Activated T-cell treated with anti-CD3 and anti-CD28 coated beads, Interleukin-2, amount 50 U/mL, for 24 hours (primary cell): ENCODE measurements at regions not wholly inside any gene's neighbourhood (a gene's known extent, or its start where the extent isn't known, plus 50 kb on each side); places are given as distances from the start of the nearest gene placed in this dataset.

Source experiments
- DNase-seq: peaks from one replicate; pipeline ENCODE4 v3.0.0-alpha.2; 2020
- H3K27ac Mint-ChIP-seq: 2 replicates; pipeline ENCODE4 v1.8.0; 2020; ENCODE audit warnings: mild to moderate bottlenecking, mixed read lengths
- H3K27me3 Mint-ChIP-seq: 2 replicates; pipeline ENCODE4 v1.8.0; 2020; ENCODE audit warnings: mixed read lengths
- H3K36me3 Mint-ChIP-seq: 2 replicates; pipeline ENCODE4 v1.8.0; 2020; ENCODE audit warnings: low read depth, mixed read lengths
- H3K4me1 Mint-ChIP-seq: 2 replicates; pipeline ENCODE4 v1.8.0; 2020; ENCODE audit warnings: low read depth, mixed read lengths
- H3K4me3 Mint-ChIP-seq: 2 replicates; pipeline ENCODE4 v1.8.0; 2020; ENCODE audit warnings: mild to moderate bottlenecking, moderate library complexity, mixed read lengths
- H3K9me3 Mint-ChIP-seq: 2 replicates; pipeline ENCODE4 v1.8.0; 2020; ENCODE audit warnings: mixed read lengths

GRCh38 chr9:107883496-107884124, 394.0 kb upstream of the KLF4 start:
- no peaks in the 10 kb centered on the region for H3K4me1 Mint-ChIP-seq
- no peaks in the 10 kb centered on the region for H3K27me3 Mint-ChIP-seq
- H3K27ac Mint-ChIP-seq: no peak overlapping the region
- no peaks in the 10 kb centered on the region for H3K36me3 Mint-ChIP-seq
- no peak overlapping the region for H3K4me3 Mint-ChIP-seq
- H3K9me3 Mint-ChIP-seq: peaks cover 2% of the 10 kb centered on the region
- DNase-seq: no peak

DNA sequence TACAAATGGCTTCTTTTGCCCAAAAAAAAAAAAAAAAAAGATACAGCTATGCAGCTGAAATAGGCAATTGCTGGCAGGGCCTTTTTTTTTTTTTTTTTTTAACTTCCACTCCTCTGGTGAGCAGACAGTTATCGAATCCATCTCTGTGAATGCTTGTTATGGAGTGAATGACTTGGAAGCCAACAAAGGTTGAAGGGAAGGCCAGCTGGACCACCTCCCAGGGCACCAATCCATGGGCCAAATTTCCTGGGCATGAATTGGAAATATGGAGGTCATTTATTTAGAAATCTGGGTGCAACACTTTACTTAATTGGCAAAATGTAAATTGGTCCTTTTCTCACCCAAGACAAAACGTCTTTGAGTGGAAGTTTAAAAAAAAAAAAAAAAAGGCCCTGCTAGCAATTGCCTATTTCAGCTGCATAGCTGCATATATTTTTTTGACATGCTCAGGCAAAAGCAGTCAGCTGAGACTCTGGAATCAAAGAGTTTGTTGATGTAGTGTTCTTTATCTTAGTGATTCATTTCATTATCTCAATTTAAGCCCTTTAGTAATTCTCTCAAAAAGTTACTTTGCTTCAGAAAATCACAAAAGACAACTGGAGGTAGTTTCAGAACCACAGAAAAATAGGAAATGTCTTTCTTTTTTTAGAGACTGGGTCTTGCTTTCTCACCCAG, 392.2 kb upstream of the KLF4 start:
- Mint-ChIP-seq H3K27ac (no peak overlapping the region), H3K9me3 (peaks cover 2% of the 10 kb centered on the region), H3K27me3 (no peaks in the 10 kb centered on the region), H3K36me3 (no peaks in the 10 kb centered on the region), H3K4me1 (no peaks in the 10 kb centered on the region), H3K4me3 (no peak overlapping the region)
- no peak for DNase-seq

GRCh38 chr9:107878462-107878861, 388.9 kb upstream of the KLF4 start:
- no peak for DNase-seq
- Mint-ChIP-seq H3K4me1 (no peaks in the 10 kb centered on the region), H3K27me3 (no peaks in the 10 kb centered on the region), H3K9me3 (peaks cover 2% of the 10 kb centered on the region), H3K4me3 (no peak overlapping the region), H3K27ac (no peak overlapping the region), H3K36me3 (no peaks in the 10 kb centered on the region)

- Mint-ChIP-seq H3K9me3 (peaks cover 2% of the 10 kb centered on the region), H3K36me3 (no peaks in the 10 kb centered on the region), H3K27me3 (no peaks in the 10 kb centered on the region), H3K4me1 (no peaks in the 10 kb centered on the region), H3K27ac (no peak overlapping the region), H3K4me3 (no peak overlapping the region)
- no peak for DNase-seq
Measured at GRCh38 chr9:107875571-107875980, 386.0 kb upstream of the KLF4 start.

DNA sequence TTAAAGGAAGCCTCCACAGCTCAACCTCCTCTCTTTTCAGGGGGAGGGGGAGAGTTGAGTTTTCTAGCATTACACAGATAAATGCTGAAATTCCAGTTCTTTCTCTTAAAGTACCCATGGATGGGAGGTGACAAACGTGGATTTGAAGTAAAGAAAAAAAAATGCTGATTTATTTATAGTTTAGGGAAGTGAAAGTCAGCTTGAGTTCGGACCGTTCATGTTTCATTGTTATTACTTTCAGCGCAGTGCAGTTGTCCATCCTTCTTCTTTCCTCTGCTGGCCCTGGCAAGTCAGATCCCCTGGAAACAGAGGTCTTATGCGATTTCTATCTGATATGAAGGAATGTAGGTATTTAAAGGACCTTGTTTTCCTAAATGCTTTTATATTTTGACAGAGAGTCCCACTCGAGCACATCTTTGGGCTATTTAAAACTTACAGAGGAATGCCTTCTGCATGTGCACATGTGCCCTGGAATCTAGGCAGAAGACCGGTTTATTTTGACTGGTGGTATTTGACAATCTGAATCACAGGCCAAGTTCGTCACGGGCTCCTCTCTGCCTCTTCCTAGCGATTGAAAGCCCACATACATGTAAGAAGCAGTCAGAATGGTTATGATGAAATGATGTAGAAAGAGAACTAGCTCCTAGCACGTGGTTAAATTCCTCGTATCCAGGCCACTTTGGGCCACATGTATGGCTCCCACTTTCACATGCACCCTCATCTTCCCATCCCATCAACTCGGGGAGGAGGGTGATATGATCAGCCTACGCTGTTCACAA, 385.2 kb upstream of the KLF4 start:
- H3K4me3 Mint-ChIP-seq: no peak overlapping the region
- no peak overlapping the region for H3K27ac Mint-ChIP-seq

DNA sequence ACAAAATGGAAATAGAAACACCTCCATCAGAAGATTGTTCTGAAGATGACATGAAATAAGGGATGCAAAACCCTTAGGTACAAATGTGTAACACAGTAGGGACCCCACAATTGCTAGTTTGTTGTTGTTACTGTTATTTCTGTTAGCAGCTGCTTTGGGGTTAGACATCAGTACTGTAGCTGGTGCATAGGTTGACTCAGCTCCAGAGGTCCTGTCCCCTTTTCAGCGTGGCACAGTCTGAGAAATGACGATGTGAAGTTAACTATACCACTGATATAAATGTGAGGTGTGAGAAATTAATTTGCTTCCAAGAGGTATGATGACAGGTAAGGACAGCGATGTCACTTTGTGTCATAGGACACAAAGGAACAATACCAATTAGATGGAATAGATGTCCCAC, 384.6 kb upstream of the KLF4 start:
- Mint-ChIP-seq H3K4me3 (no peak overlapping the region), H3K9me3 (peaks cover under 1% of the 10 kb centered on the region), H3K4me1 (no peaks in the 10 kb centered on the region), H3K27me3 (no peaks in the 10 kb centered on the region), H3K36me3 (no peaks in the 10 kb centered on the region), H3K27ac (no peak overlapping the region)
- no peak for DNase-seq

More for the DNA sequence above, 385.2 kb upstream of the KLF4 start:
- Mint-ChIP-seq H3K36me3 (no peaks in the 10 kb centered on the region), H3K4me1 (no peaks in the 10 kb centered on the region), H3K9me3 (peaks cover 2% of the 10 kb centered on the region), H3K27me3 (no peaks in the 10 kb centered on the region)
- no peak for DNase-seq

- Mint-ChIP-seq H3K4me1 (no peaks in the 10 kb centered on the region), H3K9me3 (no peaks in the 10 kb centered on the region), H3K27ac (no peak overlapping the region), H3K36me3 (no peaks in the 10 kb centered on the region), H3K4me3 (no peak overlapping the region), H3K27me3 (no peaks in the 10 kb centered on the region)
- DNase-seq: no peak
Measured at GRCh38 chr9:107872457-107873192, 383.1 kb upstream of the KLF4 start.

GRCh38 chr9:107870927-107871680, 381.5 kb upstream of the KLF4 start:
- H3K27ac Mint-ChIP-seq: no peak overlapping the region
- H3K4me1 Mint-ChIP-seq: no peaks in the 10 kb centered on the region
- no peaks in the 10 kb centered on the region for H3K27me3 Mint-ChIP-seq
- H3K4me3 Mint-ChIP-seq: no peak overlapping the region
- H3K9me3 Mint-ChIP-seq: no peaks in the 10 kb centered on the region
- DNase-seq: no peak
- no peaks in the 10 kb centered on the region for H3K36me3 Mint-ChIP-seq

GRCh38 chr9:107870221-107870620, 380.7 kb upstream of the KLF4 start:
- Mint-ChIP-seq H3K4me3 (no peak overlapping the region), H3K9me3 (no peaks in the 10 kb centered on the region), H3K36me3 (no peaks in the 10 kb centered on the region), H3K27me3 (no peaks in the 10 kb centered on the region), H3K4me1 (no peaks in the 10 kb centered on the region), H3K27ac (no peak overlapping the region)
- no peak for DNase-seq

GRCh38 chr9:107869111-107869510, 379.5 kb upstream of the KLF4 start:
- no peak for DNase-seq
- H3K27ac Mint-ChIP-seq: no peak overlapping the region
- no peak overlapping the region for H3K4me3 Mint-ChIP-seq
- no peaks in the 10 kb centered on the region for H3K36me3 Mint-ChIP-seq
- no peaks in the 10 kb centered on the region for H3K9me3 Mint-ChIP-seq
- no peaks in the 10 kb centered on the region for H3K27me3 Mint-ChIP-seq
- no peaks in the 10 kb centered on the region for H3K4me1 Mint-ChIP-seq

- no peak overlapping the region for H3K27ac Mint-ChIP-seq
- no peaks in the 10 kb centered on the region for H3K9me3 Mint-ChIP-seq
- DNase-seq: no peak
- no peaks in the 10 kb centered on the region for H3K36me3 Mint-ChIP-seq
- H3K4me3 Mint-ChIP-seq: no peak overlapping the region
- no peaks in the 10 kb centered on the region for H3K27me3 Mint-ChIP-seq
- H3K4me1 Mint-ChIP-seq: no peaks in the 10 kb centered on the region
Measured at GRCh38 chr9:107868186-107868585, 378.6 kb upstream of the KLF4 start.

DNA sequence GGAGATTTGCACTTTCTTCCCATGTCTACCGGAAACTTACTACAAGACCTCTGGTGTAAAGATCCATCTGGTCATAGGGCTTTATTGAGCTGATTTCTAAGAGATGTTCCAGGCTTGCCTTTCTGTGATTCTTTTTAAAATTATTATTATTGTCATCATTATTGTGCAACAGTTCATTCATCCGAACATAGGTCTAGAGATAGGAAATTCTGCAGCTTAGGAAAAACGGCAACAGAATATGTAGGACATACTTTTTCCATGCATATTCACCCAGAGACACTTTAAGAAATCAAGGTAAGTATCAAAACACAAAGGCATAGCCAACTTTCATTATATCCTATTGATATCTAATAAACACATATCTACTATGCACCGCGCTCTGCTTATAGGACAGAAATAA, 378.2 kb upstream of the KLF4 start:
- Mint-ChIP-seq H3K27me3 (no peaks in the 10 kb centered on the region), H3K4me1 (no peaks in the 10 kb centered on the region), H3K9me3 (no peaks in the 10 kb centered on the region), H3K4me3 (no peak overlapping the region), H3K36me3 (no peaks in the 10 kb centered on the region), H3K27ac (no peak overlapping the region)
- no peak for DNase-seq

GRCh38 chr9:107866711-107867311, 377.2 kb upstream of the KLF4 start:
- no peaks in the 10 kb centered on the region for H3K9me3 Mint-ChIP-seq
- no peak for DNase-seq
- no peaks in the 10 kb centered on the region for H3K36me3 Mint-ChIP-seq
- no peak overlapping the region for H3K27ac Mint-ChIP-seq
- no peaks in the 10 kb centered on the region for H3K4me1 Mint-ChIP-seq
- no peaks in the 10 kb centered on the region for H3K27me3 Mint-ChIP-seq
- no peak overlapping the region for H3K4me3 Mint-ChIP-seq

DNA sequence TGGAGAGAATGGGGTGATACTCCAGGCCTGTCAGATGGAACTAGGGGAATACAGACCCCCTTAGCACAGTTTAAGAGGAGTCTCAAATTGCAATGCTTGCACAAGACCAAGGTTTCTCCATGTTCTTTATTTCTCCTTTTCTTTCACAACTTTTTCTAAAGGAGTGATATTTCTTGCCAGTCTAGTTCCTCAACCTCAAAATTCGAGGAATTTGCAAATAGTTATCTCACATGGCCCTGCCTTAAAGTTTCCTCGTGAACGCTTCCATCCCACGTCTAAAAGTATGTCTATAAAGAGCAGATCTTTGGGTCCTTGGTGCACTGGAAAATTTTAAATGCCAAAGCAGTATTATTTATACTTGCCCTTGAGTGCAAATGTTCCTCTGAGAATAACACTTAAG, 373.8 kb upstream of the KLF4 start:
- Mint-ChIP-seq H3K27ac (no peak overlapping the region), H3K36me3 (no peaks in the 10 kb centered on the region), H3K4me3 (no peak overlapping the region), H3K9me3 (no peaks in the 10 kb centered on the region), H3K27me3 (no peaks in the 10 kb centered on the region), H3K4me1 (no peaks in the 10 kb centered on the region)
- no peak for DNase-seq
